Neural crest cell (in vitro differentiated cells): ENCODE measurements at regions not wholly inside any gene's neighbourhood (a gene's known extent, or its start where the extent isn't known, plus 50 kb on each side); places are given as distances from the start of the nearest gene placed in this dataset.

Experiments
- DNase-seq: peaks from one replicate; pipeline ENCODE4 v3.0.0; 2021; ENCODE audit warnings: low read depth, mixed read lengths, low spot score
- H3K27ac Mint-ChIP-seq: one replicate; pipeline ENCODE4 v1.8.0; 2021; ENCODE audit warnings: mild to moderate bottlenecking, mixed read lengths; ENCODE audit not compliant: unreplicated experiment
- H3K27me3 Mint-ChIP-seq: 2 replicates; pipeline ENCODE4 v1.8.0; 2021; ENCODE audit warnings: low read depth, mild to moderate bottlenecking, mixed read lengths
- H3K36me3 Mint-ChIP-seq: 2 replicates; pipeline ENCODE4 v1.8.0; 2021; ENCODE audit warnings: low read depth, mild to moderate bottlenecking, mixed read lengths
- H3K4me1 Mint-ChIP-seq: 2 replicates; pipeline ENCODE4 v1.8.0; 2021; ENCODE audit warnings: mixed read lengths
- H3K4me3 Mint-ChIP-seq: one replicate; pipeline ENCODE4 v1.8.0; 2021; ENCODE audit warnings: mild to moderate bottlenecking, mixed read lengths
- H3K9me3 Mint-ChIP-seq: 2 replicates; pipeline ENCODE4 v1.8.0; 2021; ENCODE audit warnings: mixed read lengths
- CTCF ChIP-seq: fragments of 200-600 bp; sonication (generic); conservative IDR thresholded peaks from 2 replicates; pipeline ENCODE4 v1.5.0; 2021; ENCODE audit warnings: antibody characterized with exemption, mild to moderate bottlenecking

- peaks cover 3% of the 10 kb centered on the region for H3K27me3 Mint-ChIP-seq
- peaks cover 8% of the 10 kb centered on the region for H3K4me1 Mint-ChIP-seq
- TF ChIP-seq CTCF = no peak
- DNase-seq = no peak
- no peak overlapping the region for H3K27ac Mint-ChIP-seq
- no peak overlapping the region for H3K4me3 Mint-ChIP-seq
- peaks cover 10% of the 10 kb centered on the region for H3K36me3 Mint-ChIP-seq
- peaks cover 15% of the 10 kb centered on the region for H3K9me3 Mint-ChIP-seq
Observed at GRCh38 chr15:27623560-27624305, 475.4 kb downstream of the OCA2 start.

GRCh38 chr15:27623149-27623548, 476.0 kb downstream of the OCA2 start:
- H3K27me3 Mint-ChIP-seq = peaks cover 3% of the 10 kb centered on the region
- no peak for TF ChIP-seq CTCF
- DNase-seq = no peak
- H3K4me1 Mint-ChIP-seq = peaks cover 8% of the 10 kb centered on the region
- H3K27ac Mint-ChIP-seq = no peak overlapping the region
- no peak overlapping the region for H3K4me3 Mint-ChIP-seq
- H3K9me3 Mint-ChIP-seq = peaks cover 11% of the 10 kb centered on the region
- peaks cover 7% of the 10 kb centered on the region for H3K36me3 Mint-ChIP-seq

- peaks cover 3% of the 10 kb centered on the region for H3K27me3 Mint-ChIP-seq
- peaks cover 8% of the 10 kb centered on the region for H3K4me1 Mint-ChIP-seq
- H3K27ac Mint-ChIP-seq = no peak overlapping the region
- H3K9me3 Mint-ChIP-seq = peaks cover 6% of the 10 kb centered on the region
- no peak overlapping the region for H3K4me3 Mint-ChIP-seq
- peaks cover 2% of the 10 kb centered on the region for H3K36me3 Mint-ChIP-seq
- TF ChIP-seq CTCF = no peak
- DNase-seq = no peak
Observed at GRCh38 chr15:27622371-27622770, 476.7 kb downstream of the OCA2 start.

- TF ChIP-seq CTCF = no peak
- Mint-ChIP-seq H3K36me3 (no peaks in the 10 kb centered on the region), H3K27ac (no peak overlapping the region), H3K27me3 (peaks cover 3% of the 10 kb centered on the region), H3K9me3 (peaks cover 16% of the 10 kb centered on the region), H3K4me3 (no peak overlapping the region), H3K4me1 (peaks cover 7% of the 10 kb centered on the region)
- DNase-seq = no peak
Observed at GRCh38 chr15:27619204-27619603, 479.9 kb downstream of the OCA2 start.

- DNase-seq = no peak
- Mint-ChIP-seq H3K36me3 (no peaks in the 10 kb centered on the region), H3K27ac (no peak overlapping the region), H3K4me1 (peaks cover 4% of the 10 kb centered on the region), H3K27me3 (peaks cover 3% of the 10 kb centered on the region), H3K4me3 (no peak overlapping the region), H3K9me3 (peaks cover 16% of the 10 kb centered on the region)
- no peak for TF ChIP-seq CTCF
Observed at GRCh38 chr15:27617013-27617412, 482.1 kb downstream of the OCA2 start.
